HG03097 (cell line): ENCODE measurements at regions not wholly inside any gene's neighbourhood (a gene's known extent, or its start where the extent isn't known, plus 50 kb on each side); places are given as distances from the start of the nearest gene placed in this dataset.

ENCODE experiments used
- ATAC-seq: cut with Tn5 transposase; IDR thresholded peaks from one replicate; pipeline ENCODE4 v1.9.1; 2021; ENCODE audit not compliant: unreplicated experiment, low FRiP score

DNA sequence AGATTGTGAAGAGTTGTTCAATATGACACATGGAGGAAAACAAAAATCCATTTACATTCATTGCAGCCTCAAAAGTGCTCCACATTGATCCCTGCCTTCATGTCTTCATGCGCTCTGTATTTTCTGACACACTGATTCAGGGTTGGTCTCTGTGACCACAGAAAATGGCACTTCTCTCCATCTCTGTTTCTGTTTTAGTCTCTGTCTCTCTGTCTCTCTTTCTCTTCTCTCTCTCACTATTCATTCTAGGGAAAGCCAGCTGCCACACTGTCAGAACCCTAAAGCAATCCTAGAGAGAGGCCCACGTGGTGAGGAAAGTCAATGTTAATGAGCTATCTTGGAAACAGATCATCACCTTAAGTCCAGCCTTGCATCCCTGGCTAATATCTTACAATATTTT, 2238.4 kb downstream of the PCDH7 start:
- no peak for ATAC-seq

DNA sequence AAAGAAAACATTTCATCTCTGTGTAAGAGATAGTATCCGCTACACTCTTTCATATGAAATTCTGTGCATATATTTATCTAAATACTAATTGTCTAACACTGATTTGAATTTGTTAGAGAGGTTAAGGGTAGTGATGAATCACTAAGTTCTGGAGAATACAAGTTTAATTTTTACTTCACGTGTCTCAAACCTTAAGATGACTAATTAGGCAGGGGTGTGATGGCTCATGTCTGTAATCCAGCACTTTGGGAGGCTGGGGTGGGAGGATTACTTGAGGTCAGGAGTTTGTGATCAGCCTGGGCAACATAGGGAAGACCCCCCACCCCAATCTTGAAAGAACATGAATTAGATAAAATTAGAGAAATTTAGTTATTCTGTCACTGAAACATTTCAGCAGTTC, 2241.9 kb downstream of the PCDH7 start:
- ATAC-seq, result no peak

DNA sequence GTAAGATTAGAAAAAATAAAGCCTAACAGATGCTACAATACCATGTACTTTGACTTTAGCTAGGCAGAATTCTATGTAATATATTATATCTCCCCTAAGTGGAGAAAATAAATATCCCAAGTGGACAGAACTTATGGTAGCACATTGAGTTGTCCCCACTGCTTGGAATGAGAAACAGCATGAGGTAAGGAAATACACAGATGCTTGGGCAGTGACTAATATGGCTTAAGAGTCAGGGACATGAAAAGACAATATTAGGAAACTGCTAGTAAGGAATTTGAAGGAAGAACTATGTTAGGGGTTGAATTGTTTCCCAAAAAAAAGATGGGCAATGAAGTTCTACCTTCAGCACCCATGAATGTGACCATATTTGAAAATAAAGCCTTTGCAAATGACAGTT, 2265.1 kb downstream of the PCDH7 start:
- no peak for ATAC-seq

DNA sequence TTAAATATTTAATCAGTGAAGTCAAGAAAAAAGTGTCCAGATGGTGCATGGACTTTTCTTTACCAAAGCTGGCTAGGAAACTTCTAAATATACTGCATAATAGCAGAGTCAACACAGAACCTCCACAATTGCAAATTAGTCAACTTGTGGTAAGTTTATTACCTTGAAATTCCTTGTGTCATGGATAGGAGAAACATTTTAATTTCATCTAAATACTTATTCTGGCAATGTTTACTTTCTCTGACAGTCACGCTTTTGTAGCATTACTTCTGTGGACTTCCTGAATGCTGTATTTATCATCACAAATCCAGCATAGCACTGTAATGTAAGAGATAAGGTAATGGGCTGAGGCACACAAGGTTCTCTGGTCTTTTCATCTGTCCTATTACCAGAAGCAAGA, 2266.1 kb downstream of the PCDH7 start:
- no peak for ATAC-seq

DNA sequence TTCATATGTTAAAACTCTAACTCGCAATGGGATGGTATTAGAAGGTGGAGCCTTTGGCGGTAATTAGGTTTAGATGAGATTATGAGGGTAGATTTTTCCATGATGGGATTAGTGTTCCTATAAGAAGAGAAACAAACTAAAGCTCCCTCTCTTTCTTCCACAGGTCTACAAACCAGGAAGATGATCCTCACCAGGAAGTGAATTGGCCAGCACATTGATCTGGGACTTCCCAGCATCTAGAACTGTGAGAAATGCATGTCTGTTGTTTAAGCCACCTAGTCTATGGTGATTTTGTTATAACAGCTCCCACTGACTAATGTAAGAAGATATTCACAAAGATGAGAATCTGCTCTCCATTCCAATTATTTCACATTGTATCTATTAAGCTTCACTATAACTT, 2266.9 kb downstream of the PCDH7 start:
- ATAC-seq, result no peak

DNA sequence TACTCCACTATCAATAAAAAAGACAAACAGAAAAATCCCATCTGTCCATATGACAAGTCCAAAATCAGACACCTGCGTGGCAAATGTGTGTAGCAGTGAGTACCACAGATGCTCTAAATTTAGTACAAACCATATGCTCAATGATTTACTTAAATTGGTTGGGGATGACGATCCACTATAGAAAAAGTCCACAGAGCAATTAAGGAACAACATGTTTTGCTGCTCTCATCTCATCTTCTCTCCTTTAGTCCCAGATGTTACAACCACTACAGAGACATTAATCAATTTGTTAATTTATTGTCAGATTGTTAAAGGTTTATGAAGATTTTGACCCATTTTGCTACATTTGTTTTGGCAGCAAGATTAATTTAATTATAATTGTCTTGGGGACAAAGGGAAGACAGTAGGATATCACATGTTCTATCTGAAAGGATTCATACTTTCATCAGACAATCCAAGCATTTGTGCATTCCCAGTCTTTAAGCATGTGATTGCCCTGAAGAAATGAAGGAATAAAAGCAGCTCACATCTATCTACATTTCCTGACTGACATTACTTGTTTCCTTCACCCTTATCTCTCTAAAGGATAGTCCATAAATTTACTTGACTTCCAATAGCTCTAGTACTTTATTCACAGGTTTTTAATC, 2268.1 kb downstream of the PCDH7 start:
- ATAC-seq, result no peak

DNA sequence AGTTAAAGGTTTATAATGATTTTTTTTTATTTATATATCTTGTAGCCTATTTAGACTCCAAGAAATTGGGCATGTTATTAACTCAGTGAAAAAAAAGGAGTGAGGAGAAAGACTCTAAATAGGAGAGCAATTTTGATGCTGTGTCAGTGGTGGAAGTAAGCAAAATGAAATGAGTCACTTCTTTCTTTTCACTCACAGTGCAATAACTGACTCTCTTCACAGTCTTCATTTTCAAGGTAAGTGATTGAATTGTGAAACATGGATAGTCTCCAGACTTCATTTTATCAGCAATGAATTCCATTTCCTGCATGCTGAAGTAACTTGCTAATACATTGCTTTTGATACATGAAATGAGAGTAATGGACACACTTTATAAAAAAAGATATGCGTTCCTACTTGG, 2271.5 kb downstream of the PCDH7 start:
- no peak for ATAC-seq

DNA sequence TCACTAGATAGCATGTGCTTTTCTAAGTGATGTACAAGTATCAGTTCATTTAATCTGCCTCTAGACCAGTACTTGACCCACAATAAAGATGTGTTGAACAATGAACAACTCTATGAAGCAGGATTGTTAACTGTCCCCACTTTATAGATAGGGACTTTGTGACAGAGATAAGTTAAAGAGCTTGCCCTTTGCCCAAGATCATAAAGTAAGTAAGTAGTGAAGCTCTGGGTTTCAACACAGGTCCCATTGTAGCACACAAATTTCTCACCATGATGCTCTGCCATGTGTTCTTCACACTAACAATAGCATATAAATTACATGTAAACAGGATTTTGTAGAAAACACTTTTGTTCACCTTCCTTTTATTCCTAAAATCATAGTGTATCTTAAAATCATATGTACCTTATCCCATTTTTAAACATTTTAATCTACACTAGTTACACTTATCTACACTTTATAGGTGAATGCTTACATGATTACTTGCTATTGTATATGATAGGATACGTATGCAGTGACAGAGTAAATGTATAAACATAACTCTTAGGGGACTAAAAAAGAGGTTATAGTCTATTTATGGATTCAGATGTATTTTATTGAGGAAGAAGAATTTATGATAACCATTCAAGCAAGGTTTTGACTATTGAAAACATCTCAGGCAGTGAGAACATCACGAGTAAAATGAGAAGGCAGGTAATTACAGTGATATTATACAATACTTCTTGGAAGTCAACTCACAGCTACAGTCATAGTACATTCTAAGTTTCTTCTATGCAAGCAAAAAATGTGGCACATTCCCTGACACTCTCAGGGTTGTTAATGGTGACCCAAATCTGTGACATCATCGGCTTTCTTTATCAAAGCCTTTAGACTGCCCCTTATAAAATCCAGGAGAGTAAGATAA, 2275.1 kb downstream of the PCDH7 start:
- ATAC-seq, result no peak

DNA sequence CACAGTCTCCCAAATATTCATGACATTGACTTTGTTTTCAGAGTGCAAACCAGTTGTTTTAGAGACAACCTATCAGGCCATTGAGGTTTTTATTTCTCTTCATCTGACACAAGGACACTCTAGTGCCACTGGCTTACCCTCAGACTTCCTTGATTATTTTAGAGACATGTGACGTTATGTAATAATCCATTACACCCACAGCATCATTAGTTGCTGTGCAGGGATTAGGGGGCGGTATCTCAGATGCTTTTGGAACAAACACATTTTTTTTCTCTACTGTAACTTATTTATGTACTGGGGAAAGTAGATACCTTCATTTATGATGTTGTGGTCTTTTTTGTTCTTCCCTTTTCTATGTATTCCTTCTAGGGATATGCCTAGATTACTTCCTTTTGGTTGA, 2293.1 kb downstream of the PCDH7 start:
- no peak for ATAC-seq

DNA sequence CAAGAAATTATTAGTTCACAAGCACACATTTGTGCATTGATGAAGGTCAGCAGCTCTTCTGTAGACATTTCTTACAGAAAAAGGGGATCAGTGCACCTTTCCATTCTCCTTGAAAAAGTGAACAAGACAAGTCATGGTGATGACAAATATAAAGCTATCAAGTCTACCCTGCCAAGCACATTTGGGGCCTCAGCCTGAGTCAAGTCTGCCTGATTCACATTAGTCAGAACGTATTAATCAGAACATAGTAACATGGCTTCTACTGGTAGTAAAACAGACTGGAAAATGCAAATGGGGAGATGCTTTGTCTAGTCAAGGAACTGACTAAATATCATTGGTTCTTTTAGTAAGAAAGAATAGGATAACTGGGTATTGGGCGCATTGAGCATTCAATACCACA, 2305.1 kb downstream of the PCDH7 start:
- ATAC-seq, result no peak

DNA sequence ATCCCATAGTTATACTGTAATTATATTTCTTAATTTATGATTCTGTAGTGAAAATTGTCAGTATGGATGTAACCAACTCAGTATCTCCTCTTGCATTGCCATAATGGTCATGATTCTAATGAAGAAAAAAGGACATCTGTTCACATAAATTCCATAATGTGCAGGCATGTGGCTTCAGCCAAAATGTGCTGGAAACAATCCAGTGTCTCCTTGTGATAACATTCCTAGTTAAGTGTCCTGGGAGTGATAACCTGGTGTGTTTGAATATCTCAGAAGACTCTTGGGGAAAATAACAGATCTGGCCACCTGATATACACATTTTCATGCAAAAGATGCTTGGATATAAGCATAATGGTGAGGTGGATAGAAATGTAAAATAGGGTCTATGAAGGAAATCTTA, 2309.8 kb downstream of the PCDH7 start:
- no peak for ATAC-seq

DNA sequence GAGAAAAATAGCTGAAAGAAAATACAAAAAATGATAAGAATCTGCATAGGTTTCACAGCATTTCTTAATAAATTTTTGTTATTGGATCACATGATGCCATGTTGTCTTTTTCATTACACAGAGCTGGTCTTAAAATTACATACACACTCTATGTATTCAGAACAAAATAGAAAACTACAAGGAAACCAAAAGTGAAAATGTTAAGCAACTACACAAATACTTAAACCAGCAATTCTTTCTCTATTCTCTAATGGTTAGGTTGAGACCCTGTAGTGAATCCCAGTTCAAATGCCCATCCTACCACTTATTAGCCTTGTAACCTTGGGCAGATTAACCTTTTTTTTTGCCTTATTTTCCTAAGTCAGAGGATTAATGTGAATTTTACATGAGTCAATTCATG, 2311.2 kb downstream of the PCDH7 start:
- no peak for ATAC-seq

DNA sequence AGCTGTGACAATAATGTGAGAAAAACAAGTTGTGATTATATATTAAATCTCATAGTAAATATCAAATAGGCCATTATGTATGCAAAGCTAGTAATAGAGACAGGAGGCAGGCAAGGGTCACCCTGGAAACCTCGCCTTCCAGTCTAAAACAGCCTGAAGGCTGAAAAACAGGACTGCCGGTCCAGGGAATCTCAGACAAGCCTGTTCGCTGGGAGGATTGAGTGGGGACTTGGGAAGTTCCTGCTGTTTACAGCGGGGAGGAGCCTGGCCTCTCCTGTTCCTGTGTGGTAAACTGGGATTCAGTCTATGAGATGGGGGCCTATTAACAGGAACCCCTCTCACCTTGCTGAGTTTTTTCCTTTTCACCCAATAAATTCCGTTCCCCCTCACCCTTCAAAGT, 2317.3 kb downstream of the PCDH7 start:
- ATAC-seq, result no peak

DNA sequence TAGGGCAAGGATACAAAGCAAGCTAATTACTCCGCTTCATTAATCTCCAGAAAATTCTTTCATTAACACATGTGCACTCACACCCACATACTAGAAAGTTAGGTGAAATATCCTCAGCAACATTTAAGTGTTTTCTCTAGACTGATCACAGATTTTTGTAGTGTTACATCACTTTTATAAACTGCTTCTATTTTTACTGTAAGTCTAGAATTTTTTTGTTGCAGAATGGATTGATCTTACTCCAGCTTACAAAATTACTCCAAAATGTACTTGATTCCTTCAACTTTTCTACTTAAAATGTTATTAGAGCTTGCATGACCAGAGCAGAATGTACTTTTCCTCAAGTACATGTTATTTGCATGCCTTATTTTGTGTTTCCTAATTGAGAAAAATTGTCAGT, 2325.2 kb downstream of the PCDH7 start:
- ATAC-seq, result no peak

DNA sequence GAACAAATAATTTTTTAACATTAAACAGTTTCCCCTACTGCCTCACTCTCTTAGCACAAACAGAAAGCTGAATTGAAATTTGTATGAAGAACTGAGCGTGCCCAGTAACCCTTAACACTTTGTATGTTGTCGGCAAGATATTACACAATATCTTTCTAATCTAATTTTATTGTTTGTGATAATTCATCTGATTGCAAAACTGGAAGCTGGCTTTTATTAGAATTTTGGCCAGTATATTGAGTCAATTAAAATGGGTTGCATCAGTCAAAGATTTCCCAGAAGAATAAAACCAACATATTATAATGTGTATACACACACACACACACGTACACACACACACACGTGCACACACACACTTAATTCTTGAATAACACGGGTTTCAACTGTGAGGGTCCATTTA, 2332.1 kb downstream of the PCDH7 start:
- ATAC-seq, result no peak

DNA sequence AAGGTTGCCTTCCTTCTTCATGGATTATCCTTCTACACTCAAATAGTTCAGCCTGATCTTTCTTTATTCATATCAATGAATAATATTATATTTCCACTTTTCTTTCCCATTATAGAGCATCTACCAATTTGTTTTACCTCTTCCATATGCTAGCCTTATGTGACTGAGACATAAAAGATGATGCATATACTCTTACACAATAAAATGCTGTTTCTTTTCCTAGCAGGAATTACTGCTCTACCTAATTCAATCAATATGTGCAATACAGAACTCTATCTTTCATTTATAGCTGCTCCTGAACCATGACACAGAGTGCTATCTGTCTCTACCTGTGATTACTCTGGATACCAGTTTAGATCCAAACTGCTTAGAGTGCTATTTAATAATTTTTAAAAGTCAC, 2334.0 kb downstream of the PCDH7 start:
- ATAC-seq, result no peak

DNA sequence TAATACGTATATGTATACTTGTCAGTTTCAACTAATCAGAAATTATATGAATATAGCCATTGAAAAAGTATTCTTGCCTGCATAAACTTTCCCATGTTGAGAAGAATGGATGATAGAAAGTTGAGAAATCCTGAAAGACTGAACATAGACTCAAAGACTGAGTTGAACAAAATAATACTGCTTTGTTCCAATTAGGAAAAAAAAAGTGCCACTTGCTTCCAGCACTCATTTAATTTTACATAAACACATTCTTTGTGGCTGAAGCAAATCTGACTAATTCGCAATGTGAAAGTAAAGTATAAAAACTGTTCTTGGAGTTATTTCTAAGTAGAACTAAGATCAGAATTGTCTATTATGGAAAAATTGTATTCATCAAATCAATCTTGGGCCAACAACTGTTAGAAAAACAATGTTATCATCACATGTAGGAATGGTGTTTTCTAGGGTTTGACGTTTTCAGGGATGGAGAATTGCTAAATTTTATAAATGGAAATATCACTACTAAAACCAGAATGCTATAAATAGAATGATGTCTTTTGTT, 2334.6 kb downstream of the PCDH7 start:
- ATAC-seq, result no peak

DNA sequence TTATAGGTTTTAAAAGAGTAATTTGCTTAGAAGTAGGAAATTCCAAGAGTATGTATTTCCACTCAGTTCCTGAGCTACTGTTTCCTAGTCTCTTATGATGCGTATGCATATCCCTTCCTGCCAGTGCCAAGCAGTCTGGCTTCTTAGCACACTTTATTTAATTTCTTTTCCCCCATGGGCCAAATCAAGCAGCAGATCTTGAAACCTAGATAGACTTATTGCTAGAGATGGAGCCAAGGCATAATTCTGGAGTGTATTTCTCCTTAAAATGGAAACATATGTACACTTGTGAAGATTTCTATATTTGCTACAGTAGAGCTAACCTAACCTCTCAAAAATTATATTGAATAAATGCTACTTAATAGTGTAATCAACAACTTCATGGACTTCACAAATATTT, 2337.6 kb downstream of the PCDH7 start:
- ATAC-seq, result no peak

DNA sequence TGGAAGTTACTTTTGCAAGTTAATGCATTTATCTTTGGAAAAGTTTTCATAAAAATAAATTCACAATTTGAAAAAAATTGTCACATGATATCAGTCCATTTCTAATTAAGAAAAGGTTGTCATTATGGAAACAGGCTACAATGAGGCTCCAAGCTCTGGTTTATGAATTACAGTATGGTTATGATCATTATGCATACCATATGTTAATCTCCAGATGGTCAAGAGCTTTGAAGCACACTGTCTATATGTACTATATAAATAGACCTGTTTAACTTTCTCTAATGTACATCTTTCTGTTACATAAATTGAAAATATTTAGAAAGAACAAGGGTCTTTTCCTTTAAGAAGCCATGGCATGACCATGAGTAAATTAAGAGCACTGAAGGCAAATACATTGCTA, 2338.8 kb downstream of the PCDH7 start:
- no peak for ATAC-seq

DNA sequence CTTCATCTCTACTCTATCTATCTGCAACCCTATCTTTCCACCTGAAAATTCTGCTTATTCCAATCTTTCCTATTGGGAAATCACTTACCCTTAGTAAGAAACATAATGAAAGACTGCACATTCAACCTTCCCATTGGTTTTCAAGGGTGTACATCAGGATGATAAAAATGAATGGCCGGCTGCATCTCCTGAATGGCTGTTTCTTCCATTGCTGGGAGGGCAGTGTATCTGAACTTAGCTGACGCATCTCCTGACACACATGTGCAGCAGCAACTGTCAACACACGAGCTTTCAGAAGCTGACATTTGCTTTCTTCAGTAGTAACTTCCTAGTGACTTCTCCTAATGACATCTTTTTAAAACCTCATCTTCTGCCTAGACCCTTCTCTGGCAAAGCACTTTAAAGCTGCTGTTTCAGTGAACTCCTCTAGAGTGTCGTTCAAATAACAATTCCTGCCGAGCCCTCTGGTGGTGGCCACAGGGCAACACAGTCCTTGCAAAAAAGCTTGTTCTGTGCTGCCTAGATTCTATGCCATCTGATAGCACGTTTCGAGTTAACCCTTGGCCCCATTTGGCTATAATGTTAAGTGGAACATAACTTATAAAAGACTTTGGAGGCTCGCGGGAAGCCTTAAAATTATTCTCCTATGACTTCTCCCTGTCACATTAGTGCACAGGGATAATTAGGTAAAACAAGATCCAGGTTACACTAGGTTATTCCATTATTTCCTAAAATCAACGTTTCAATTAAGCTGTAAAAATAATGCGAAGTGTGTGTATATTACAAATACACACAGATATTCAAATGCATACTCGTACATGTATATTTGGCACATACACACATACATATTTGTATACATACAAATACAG, 2340.7 kb downstream of the PCDH7 start:
- ATAC-seq, result no peak

DNA sequence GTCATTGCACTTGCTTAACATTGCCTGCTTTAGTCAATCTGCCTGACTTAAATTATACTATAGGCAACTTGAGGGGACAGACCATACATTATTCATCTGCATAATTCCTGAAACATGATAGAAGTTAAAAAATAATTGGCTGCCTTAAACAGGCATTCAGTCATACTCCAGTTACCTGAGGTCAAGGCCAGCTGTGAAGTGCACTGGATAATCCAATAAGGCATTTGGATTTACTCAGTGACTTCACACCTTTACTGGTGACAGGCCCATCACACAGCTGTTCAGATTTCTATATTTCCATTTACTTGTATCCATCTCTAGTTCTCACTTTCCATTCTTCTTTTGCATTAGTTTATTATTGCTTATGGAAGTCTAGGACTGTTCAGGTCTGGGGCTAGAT, 2341.6 kb downstream of the PCDH7 start:
- ATAC-seq, result no peak
